K562 (cell line): ENCODE measurements at regions not wholly inside any gene's neighbourhood (a gene's known extent, or its start where the extent isn't known, plus 50 kb on each side); places are given as distances from the start of the nearest gene placed in this dataset.
A peak's percentile ranks its signal among the peaks of the same experiment; 100 is the strongest.

Experiments
- ATAC-seq: fragments of 200-7000 bp; cut with Tn5 transposase; 3 replicates; pipeline ENCODE4 v1.9.1; 2020; ENCODE audit warnings: moderate library complexity
- BruUV-seq: library from RNA; stranded (reverse); fragments of 400-500 nt; replicated peaks from 2 replicates; lab custom pipeline; 2021; lab: Mats Ljungman, UMichigan
- CTCF ChIA-PET: fragments of 300-600 bp; formaldehyde crosslinking; extraction: SDS; loops from one replicate; lab custom pipeline; 2021; ENCODE audit warnings: low intra/inter-chr PET ratio; lab: Yijun Ruan, JAX
- POLR2A ChIA-PET: fragments of 300-600, 350-650 bp; sonication (Branson Sonifier 250); formaldehyde crosslinking; extraction: SDS; loops from one replicate; lab custom pipeline; 2021; ENCODE audit warnings: antibody characterized with exemption, inconsistent platforms; lab: Yijun Ruan, JAX
- DNase-seq, 4 experiments: peaks; one replicate each; pipeline versions ENCODE4 v3.0.0 to v3.0.0-alpha.2; 2011 to 2018; ENCODE audit warnings: low spot score in 3 of 4, mixed read lengths in 3 of 4; ENCODE audit errors: extremely low read depth in 1 of 4
- FAIRE-seq: peaks from 2 replicates; lab custom pipeline; 2011; peaks lifted over from hg19 to GRCh38; lab: Jason Lieb, UNC
- H2AFZ ChIP-seq: 2 replicates; pipeline ENCODE4 v1.6.0; 2011; ENCODE audit warnings: low read depth, low read length, control low read depth, inconsistent platforms
- H3K27ac ChIP-seq: fragments of 200-600 bp; 3 replicates; pipeline ENCODE4 v1.8.0; 2011; ENCODE audit warnings: low read depth, mild to moderate bottlenecking, control low read depth, inconsistent platforms, low read length, moderate library complexity, mixed read lengths; ENCODE audit errors: extremely low read depth
- H3K27me3 ChIP-seq, 2 experiments: fragments of 300-600 bp in 1 of 2; 2 replicates in 1 of 2; 3 replicates in 1 of 2; pipeline versions ENCODE4 v1.6.0 to v1.8.0; 2011; ENCODE audit warnings: inconsistent platforms in 2 of 2, low read length in 2 of 2, mild to moderate bottlenecking in 1 of 2, mixed read lengths in 1 of 2, moderate library complexity in 1 of 2; ENCODE audit not compliant: control insufficient read depth in 2 of 2, insufficient read depth in 2 of 2
- H3K36me3 ChIP-seq: fragments of 300-600 bp; 3 replicates; pipeline ENCODE4 v1.8.0; 2011; ENCODE audit warnings: mild to moderate bottlenecking, low read length, inconsistent platforms; ENCODE audit not compliant: control insufficient read depth, insufficient read depth
- H3K4me1 ChIP-seq, 2 experiments: fragments of 200-600 bp in 1 of 2; replicated peaks in 1 of 2; 2 replicates in 1 of 2; 3 replicates in 1 of 2; pipeline versions ENCODE4 v1.5.1 to v1.8.0; 2011; ENCODE audit warnings: inconsistent platforms in 2 of 2, low read length in 2 of 2, mild to moderate bottlenecking in 1 of 2, mixed read lengths in 1 of 2, moderate library complexity in 1 of 2; ENCODE audit not compliant: control insufficient read depth in 2 of 2, insufficient read depth in 2 of 2
- H3K4me2 ChIP-seq: 2 replicates; pipeline ENCODE4 v1.6.1; 2011; ENCODE audit warnings: low read length, control low read depth, inconsistent platforms, mixed read lengths; ENCODE audit not compliant: insufficient read depth
- H3K4me3 ChIP-seq: fragments of 200-600 bp; sonication (generic), shearing (Covaris generic); 2 replicates; pipeline ENCODE4 v1.5.1; 2016; ENCODE audit warnings: control low read depth, inconsistent platforms
- H3K79me2 ChIP-seq: fragments of 200-600 bp; 3 replicates; pipeline ENCODE4 v1.8.0; 2011; ENCODE audit warnings: low read length, inconsistent platforms; ENCODE audit not compliant: control insufficient read depth, insufficient read depth
- H3K9ac ChIP-seq, 2 experiments: 2 replicates each; pipeline versions ENCODE4 v1.6.0 to v1.6.1; 2011; ENCODE audit warnings: low read depth in 2 of 2, low read length in 2 of 2, control low read depth in 1 of 2, inconsistent platforms in 1 of 2, mild to moderate bottlenecking in 1 of 2, mixed read lengths in 1 of 2; ENCODE audit not compliant: insufficient read depth in 1 of 2
- H3K9me1 ChIP-seq: one replicate; pipeline ENCODE4 v1.6.0; 2011; ENCODE audit warnings: inconsistent platforms, mild to moderate bottlenecking, low read length, moderate library complexity; ENCODE audit not compliant: control insufficient read depth, insufficient read depth
- H3K9me3 ChIP-seq: replicated peaks from 2 replicates; pipeline ENCODE4 v1.5.1; 2011; ENCODE audit warnings: low read depth, low read length, inconsistent platforms; ENCODE audit not compliant: control insufficient read depth, insufficient read depth
- H4K20me1 ChIP-seq: replicated peaks from 2 replicates; pipeline ENCODE4 v1.6.1; 2011; ENCODE audit warnings: low read length, inconsistent platforms, mixed read lengths; ENCODE audit not compliant: control insufficient read depth, insufficient read depth
- BRCA1 ChIP-seq, 2 experiments: fragments of 450-650 bp in 1 of 2; sonication (generic) in 1 of 2; formaldehyde crosslinking in 1 of 2; IDR thresholded peaks; 2 replicates each; pipeline versions ENCODE4 v1.5.0 to v1.6.1; 2017 to 2020; ENCODE audit warnings: mild to moderate bottlenecking in 1 of 2, missing genetic modification reagents in 1 of 2
- KAT8 ChIP-seq: fragments of 450-650 bp; IDR thresholded peaks from 2 replicates; pipeline ENCODE4 v1.6.1; 2016; ENCODE audit warnings: low read depth, mild to moderate bottlenecking
- RFX1 ChIP-seq: fragments of 450-650 bp; IDR thresholded peaks from 2 replicates; pipeline ENCODE4 v1.6.1; 2016; ENCODE audit warnings: mild to moderate bottlenecking, moderate library complexity
- TBL1XR1 ChIP-seq, 2 experiments: IDR thresholded peaks; 2 replicates each; pipeline ENCODE4 v1.6.1; 2012; ENCODE audit warnings: improper control_type of control experiment in 2 of 2, low read length in 2 of 2, mild to moderate bottlenecking in 1 of 2
- U2AF2 ChIP-seq: fragments of 200-400 bp; formaldehyde crosslinking; optimal IDR thresholded peaks from 2 replicates; pipeline ENCODE3; 2017; ENCODE audit warnings: low read depth, mild to moderate bottlenecking, low read length
- ZC3H8 ChIP-seq: fragments of 450-650 bp; IDR thresholded peaks from 2 replicates; pipeline ENCODE4 v1.6.1; 2017
- ZNF282 ChIP-seq: sonication (generic); formaldehyde crosslinking; IDR thresholded peaks from 2 replicates; pipeline ENCODE4 v1.8.1; 2023; ENCODE audit warnings: missing genetic modification reagents
- WGBS: fragments of 100-300 bp; shearing (Covaris generic); methylation state at CpG from one replicate; pipeline ENCODE4 v1.1.6; 2016; ENCODE audit warnings: low coverage, mixed read lengths; ENCODE audit not compliant: insufficient coverage; ENCODE audit errors: missing lambda C conversion rate; 5-methylcytosine and 5-hydroxymethylcytosine counted together
- in situ Hi-C: fragments of 300-500 bp; cut with MboI; formaldehyde crosslinking; loops from 4 replicates; pipeline ENCODE4 v1.15.0; 2018; ENCODE audit warnings: inconsistent platforms, mixed read lengths
- intact Hi-C: fragments of 100-400 bp; cut with micrococcal nuclease; formaldehyde crosslinking; loops from 2 replicates; pipeline ENCODE4 v1.14.2; 2022

GRCh38 chr14:64639340-64639821 is 64.8 kb upstream of the PLEKHG3 start:
- 0% methylated on average over 1 of the region's 3 CpGs for WGBS
- ATAC-seq (no peak), DNase-seq (no peak), FAIRE-seq (no peak)
- in situ Hi-C loops: loop anchor here (10.0 kb wide), 1 partner anchor 295 kb away; no protein-coding TSS in a partner anchor
- Histone ChIP-seq H3K9me1 (no peaks in the 10 kb centered on the region), H3K27me3 (peaks cover 0 to 13% of the 10 kb centered on the region in 2 experiments; a peak in 1 of 5 replicates), H3K4me1 (no peaks in the 10 kb centered on the region), H3K4me3 (no peak overlapping the region), H3K36me3 (no peaks in the 10 kb centered on the region), H3K27ac (no peak overlapping the region), H3K79me2 (no peaks in the 10 kb centered on the region), H2AFZ (no peak overlapping the region), H3K4me2 (no peak overlapping the region), H3K9ac (no peak overlapping the region), H3K9me3 (no peaks in the 10 kb centered on the region), H4K20me1 (no peaks in the 10 kb centered on the region)
- BruUV-seq: no TSS peak
- intact Hi-C loops: loop anchor here (5.0 kb wide), 1 partner anchor 297 kb away; no protein-coding TSS in a partner anchor
- ChIA-PET CTCF (no interaction called here), POLR2A (interaction anchor here (0.7 kb wide), 1 partner anchor 209 kb away, joined by 3 read pairs; no protein-coding TSS in a partner anchor)
- no peak for TF ChIP-seq BRCA1 (IDR thresholded peaks at IDR 0.05)
- no peak for TF ChIP-seq BRCA1 (CRISPR knock-in tag; IDR thresholded peaks at IDR 0.05)
- TF ChIP-seq RFX1: peak; percentile 32; the same call in 1 of the 2 replicates

- DNase-seq: no peak
- in situ Hi-C loops (no loop called here), intact Hi-C loops (no loop called here)
- no peak for ATAC-seq
- H2AFZ ChIP-seq: no peak overlapping the region
- no peak overlapping the region for H3K9ac ChIP-seq
- peaks cover 0 to 21% of the 10 kb centered on the region in 2 experiments; a peak in 1 of 5 replicates for H3K27me3 ChIP-seq
- no peaks in the 10 kb centered on the region for H3K9me1 ChIP-seq
- no peaks in the 10 kb centered on the region for H3K9me3 ChIP-seq
- ChIA-PET CTCF (no interaction called here), POLR2A (no interaction called here)
- H3K4me1 ChIP-seq: no peaks in the 10 kb centered on the region
- no peak overlapping the region for H3K4me2 ChIP-seq
- no peak for FAIRE-seq
- H3K4me3 ChIP-seq: no peak overlapping the region
- no peaks in the 10 kb centered on the region for H3K36me3 ChIP-seq
- H4K20me1 ChIP-seq: no peaks in the 10 kb centered on the region
- 0% methylated on average over 1 of the region's 1 CpG for WGBS
- H3K79me2 ChIP-seq: no peaks in the 10 kb centered on the region
- BruUV-seq: no TSS peak
- no peak overlapping the region for H3K27ac ChIP-seq
- no peak for TF ChIP-seq KAT8
- no peak for TF ChIP-seq ZNF282 (CRISPR knock-in tag)
- TF ChIP-seq TBL1XR1 (IDR thresholded peaks at IDR 0.05; ENCODE audit: low read length in 2 of 2): no peak
- no peak for TF ChIP-seq ZC3H8
- no peak for TF ChIP-seq U2AF2
Measured at GRCh38 chr14:64640839-64641238, 63.4 kb upstream of the PLEKHG3 start.
